ENCODE measurements at regions not wholly inside any gene's neighbourhood (a gene's known extent, or its start where the extent isn't known, plus 50 kb on each side); places are given as distances from the start of the nearest gene placed in this dataset.
A peak's percentile ranks its signal among the peaks of the same experiment; 100 is the strongest.

- TF ChIP-seq CTCF (IDR thresholded peaks at IDR 0.05 in 2 of 3, conservative IDR thresholded peaks at IDR 0.05 in 1 of 3; ENCODE audit: control insufficient read depth in 2 of 3, extremely low read depth in 1 of 3, insufficient read depth in 1 of 3, low read depth in 3 of 3, low read length in 3 of 3) (peak; percentile 78 to 82 (median 79)), SP1 (IDR thresholded peaks at IDR 0.05; ENCODE audit: low read depth, low read length) (no peak), CEBPB (IDR thresholded peaks at IDR 0.05; ENCODE audit: borderline replicate concordance in 1 of 2, low read depth in 2 of 2, low read length in 2 of 2) (no peak), POLR2AphosphoS2 (IDR thresholded peaks at IDR 0.05; ENCODE audit: low read depth, low read length) (no peak), RAD21 (IDR thresholded peaks at IDR 0.05; ENCODE audit: insufficient read depth, low read depth, low read length) (peak; percentile 77), JUNB (IDR thresholded peaks at IDR 0.05) (no peak)
These were observed 999.0 kb upstream of the ADGRL3 start for GRCh38 chr4:60201052-60201673.

Data from GM12878 (cell line).